Inflammatory macrophage treated with lipopolysaccharide for 1 hour (primary cell): ENCODE measurements at regions not wholly inside any gene's neighbourhood (a gene's known extent, or its start where the extent isn't known, plus 50 kb on each side); places are given as distances from the start of the nearest gene placed in this dataset.

Experiments used
- DNase-seq, 2 donors: peaks; one replicate each; pipeline ENCODE4 v3.0.0-alpha.2; 2020 to 2022

DNA sequence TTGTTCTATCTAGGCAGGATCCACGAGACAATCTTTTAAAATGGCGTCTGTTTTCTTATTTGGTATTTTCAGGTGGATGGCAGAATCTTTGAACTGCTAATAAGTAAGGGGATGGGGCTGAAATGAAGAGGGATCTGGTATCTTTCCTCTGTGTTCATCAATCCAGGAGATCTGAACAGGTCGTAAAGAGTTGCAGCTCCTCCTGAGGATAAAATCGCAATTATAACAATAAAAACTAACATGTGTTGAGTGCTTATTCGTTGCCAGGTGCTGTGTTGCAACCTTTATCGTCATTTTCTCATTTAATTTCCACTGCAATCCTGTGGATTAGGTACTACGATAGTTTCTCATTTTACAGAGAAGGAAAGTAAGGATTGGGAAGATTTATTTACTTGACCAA is 134.6 kb upstream of the DPYD start:
- no peak for DNase-seq

DNA sequence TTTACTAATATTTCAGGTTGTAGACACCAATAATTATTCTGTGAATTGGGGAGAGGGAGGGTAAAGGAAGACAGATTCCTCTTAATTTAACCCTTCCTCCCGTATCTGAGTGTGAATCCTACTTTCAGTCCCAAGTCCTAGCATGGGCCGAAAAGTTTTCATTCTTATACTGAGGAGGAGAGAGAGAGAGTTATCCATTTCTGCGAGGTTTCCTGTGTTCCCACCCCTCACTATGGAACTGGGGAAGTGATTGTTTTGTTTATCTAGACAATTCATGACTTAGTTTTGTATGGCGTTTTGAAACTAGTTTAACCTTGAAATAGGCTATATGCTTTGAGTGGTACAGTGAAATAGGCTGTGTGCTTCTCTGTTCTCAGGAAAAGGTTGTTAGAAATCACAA is 134.0 kb upstream of the DPYD start:
- no peak for DNase-seq

DNA sequence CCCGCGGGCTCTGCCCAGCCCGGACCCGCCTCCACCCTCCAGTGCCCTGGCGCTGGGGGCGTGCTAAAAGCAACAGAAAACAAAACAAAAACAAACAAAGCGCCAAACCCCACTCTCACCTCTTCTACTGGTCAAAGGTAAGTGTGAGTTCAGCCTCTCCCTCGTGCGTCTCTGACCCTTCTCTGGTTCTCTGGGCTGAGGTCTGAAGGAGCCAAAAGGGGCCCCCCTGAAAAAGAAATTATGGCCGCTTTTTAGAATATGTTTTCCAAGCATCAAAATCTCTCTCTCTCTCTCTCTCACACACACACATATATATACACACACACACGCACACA is 133.5 kb upstream of the DPYD start:
- DNase-seq = no peak

DNA sequence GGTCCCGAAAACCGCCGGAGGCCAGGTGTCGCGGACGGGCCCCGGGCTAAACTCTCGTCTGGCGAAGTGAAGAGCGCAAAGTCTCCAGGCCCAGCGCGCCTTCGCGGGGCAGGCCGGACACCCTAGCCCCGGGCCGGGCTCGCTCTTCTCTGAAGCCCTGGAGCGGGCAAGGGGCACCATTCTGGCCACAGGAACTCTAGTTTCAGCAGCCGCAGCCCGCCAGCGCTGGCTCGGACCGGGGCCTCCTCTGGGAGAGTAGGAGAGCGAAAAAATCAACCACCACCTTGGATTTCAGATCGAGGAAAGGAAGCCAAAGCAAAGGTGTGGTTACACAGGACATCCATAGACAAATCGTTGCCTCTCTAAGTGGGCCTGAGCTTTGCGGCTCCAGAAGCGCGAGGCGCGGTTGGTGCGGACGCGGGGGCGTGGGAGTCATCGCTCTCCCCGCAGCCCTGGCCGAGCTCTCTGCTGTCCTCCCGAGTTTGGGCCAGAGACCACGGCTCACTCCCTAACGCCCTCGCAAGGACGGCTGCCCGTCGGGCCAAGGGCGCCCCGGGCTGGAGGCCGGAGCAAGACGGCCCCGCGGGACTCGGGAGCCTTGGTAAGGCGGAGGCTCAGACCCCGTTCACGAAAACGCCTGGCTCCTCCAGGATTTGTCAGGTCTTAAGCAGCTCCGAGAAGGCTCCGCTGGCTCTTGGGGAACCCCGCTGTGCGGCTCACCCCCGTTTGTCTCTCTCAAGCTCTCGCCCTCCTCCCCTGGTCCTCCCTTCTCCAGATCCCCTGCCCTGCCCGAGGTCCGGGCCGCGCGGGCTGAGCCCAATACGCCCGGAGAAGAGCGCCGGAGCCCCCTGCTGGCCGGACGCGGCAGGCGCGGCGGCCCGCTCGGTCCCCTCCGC is 132.9 kb upstream of the DPYD start:
- peak; percentile 42 to 79 for DNase-seq

DNA sequence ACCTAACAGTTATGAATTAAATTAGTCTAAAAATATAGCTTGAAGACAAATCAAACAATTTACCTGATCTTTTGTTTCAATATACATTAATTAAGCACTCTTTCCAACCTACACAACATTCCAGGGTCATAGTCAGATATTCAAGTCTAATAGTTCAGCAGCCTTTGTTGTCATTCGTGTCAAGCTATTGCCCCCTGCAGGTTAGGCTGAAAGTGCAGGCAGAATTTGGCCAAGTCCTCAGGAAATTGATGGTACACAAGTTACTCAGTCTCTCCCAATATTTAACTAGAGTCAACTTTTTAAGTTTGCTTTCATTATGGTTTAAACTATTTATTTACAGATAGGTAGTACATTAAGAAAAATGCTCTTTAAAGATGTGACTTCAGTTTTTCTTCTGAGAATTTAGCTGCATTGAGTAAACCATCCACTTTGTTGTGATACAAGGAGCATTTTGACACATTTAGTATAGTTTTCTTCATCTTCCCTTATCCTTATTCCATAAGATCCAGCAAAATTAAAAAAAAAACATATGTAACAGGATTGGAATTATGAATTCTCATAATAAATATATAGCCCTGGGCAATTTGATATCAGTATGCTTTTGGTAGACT is 130.3 kb upstream of the DPYD start:
- peak; percentile 56 to 95 for DNase-seq

DNA sequence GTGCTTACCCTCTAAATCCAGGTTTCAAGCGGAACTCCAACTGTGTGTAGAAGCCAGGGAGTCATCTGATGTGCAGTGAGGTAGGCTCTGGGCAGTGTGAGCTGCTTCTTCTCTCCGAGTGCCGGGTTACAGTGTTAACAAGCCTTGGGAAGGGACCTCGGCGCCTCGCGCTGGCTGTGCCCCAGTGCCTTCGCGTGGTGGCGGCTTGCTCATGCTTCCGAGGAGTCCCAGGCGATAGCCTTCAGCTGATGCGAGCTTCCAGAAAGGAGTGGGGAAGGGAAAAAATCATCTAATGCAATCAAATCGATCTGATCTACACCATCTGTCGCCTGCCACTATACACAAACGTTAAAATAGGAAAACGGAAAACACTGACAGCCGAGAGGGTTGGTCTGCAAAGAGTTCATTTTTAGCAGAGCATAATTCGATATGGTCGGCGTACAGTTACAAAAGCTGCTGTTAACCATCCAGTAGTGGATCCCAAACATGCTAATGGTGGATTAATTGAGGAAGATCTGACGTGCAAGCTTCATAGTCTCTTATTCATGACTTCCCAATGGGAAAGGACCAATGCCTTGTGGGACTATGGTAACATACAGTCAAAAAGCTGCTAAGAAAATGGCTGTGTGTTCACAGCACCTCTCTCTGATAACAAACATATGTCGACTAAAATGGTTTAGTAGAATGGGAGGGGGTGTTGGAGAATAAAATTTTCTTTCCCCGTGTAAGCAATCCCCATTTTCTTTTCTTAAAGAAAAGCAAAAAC is 128.7 kb upstream of the DPYD start:
- no peak for DNase-seq

DNA sequence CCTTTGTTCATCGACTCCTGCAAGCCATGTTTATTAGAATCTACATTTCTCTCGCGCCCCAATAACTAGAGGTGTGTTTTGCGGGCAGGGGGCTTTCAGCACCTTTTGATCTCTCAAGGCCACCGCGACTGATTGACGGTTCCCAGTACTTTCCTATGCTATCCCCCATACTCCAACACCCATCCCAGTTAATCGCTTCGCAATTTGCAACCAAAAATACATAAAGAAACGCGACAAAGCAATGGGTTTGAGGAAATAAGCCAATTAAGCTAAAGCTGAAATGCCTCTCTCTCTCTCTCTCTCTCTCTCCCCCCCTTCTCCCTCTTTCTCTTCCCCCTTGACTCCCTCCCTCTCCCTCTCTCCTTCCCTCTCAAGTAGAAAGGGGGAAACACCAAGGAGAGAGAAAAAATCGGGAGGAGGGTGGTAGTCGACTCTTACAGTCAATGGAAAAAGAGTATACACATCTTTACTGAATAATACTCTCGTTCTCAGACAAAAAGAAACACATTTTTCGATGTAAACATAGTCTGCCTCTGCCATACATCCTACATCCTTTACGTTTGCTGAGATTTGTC is 128.0 kb upstream of the DPYD start:
- no peak for DNase-seq

DNA sequence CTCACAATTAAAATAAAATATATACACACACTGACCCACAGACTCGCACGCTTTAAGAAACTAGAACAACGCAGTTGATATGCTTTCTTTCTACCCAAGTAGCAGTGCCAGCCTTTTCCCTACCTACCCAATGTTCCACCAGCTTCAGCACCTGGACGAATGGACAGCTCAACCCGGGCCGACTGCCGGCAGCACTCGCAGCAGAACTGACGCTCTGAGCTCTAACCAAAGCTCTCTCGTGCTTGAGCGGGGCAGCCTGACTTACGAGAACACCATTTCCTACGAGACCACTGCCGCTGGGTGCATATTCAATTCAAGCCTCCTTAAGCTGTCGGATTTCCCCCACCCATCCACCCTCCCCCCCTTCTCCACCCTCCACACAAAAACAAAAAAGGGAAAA is 127.4 kb upstream of the DPYD start:
- DNase-seq = peak; percentile 59 to 82

DNA sequence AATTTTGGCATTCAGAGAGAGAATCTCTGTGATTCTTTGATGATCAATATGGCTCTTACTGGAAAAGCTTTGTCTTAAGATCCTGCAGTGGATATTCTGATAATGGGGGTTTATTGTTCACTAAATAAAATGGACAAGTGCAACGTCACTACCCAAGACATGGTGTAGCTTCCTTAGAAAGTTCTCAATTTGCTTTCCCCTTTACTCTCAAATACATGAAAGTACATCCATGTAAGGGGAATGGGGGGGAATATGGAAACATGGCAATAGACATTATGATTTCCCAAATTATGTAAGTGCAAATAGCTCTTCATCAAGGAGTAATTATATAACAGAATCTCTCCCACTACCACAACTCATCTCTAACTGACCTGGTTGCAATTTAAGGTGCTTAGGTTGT is 126.3 kb upstream of the DPYD start:
- DNase-seq = no peak

DNA sequence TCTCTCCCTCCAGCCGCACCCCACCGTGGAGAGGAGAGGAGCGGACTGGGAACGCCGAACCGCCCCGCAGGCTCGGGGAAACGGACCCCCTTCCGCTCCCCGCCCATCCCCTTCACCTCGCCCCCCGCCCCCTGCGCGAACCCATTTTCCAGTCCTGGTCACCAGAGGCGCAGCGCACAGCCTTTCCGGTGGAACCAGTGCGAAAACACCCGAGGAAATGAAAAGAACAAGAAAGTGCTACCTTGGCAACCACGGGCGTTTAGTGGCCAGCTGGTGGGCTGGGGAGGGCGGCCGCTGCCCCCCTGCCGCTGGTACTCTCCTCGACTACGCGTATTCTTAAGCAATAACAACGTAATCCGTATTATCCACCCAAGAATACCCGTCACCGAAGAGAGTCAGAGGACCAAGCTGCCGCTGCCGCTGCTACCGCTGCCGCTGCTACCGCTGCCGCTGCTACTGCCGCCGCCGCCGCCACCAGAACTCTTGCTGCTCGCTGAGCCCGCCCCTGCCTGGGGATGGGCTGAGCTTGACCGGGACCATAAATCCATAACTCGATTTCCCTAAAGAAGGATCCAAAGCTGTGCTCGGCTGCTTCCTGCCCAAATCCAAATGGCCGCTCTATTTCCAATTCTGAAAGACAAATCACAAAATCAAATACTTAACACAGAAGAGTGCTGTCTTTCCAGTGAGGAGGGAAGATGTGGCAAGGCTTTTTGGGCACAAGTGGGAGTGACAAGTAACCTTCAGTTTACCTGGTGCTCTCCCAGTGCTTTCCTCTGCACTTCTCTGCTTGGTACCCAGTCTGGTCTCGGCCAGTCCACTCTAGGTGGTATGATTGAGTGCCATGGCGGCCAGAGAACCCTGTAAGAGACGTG is 125.2 kb upstream of the DPYD start:
- DNase-seq = peak; percentile 24 to 33

DNA sequence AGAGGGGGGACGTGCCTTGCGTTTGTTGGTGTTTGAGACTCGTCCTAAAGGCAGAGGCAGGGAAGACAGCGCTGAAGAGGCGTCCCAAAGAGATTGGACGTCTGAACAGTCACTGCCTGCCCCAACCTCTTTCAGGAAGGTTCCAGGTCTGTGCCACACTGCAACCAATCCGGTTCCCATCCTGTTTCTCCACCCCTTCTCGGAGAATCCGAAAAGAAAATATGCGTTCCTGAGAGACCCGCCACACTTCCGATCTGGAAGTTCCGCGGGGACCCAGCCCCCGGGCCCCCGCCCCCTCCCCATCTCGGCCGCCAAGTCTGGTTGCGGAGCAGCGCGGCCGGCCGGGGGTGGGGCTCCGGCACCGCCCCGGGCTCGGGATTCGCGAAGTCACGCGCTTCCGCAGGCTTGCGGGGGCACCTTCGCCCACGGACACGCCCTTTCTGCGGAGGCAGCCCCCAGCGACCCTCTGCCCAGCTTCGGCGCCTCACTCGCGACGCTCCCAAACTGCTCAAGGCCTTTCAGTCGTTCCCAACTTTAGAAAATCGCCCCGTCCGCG is 124.5 kb upstream of the DPYD start:
- DNase-seq = peak; percentile 24 to 35

DNA sequence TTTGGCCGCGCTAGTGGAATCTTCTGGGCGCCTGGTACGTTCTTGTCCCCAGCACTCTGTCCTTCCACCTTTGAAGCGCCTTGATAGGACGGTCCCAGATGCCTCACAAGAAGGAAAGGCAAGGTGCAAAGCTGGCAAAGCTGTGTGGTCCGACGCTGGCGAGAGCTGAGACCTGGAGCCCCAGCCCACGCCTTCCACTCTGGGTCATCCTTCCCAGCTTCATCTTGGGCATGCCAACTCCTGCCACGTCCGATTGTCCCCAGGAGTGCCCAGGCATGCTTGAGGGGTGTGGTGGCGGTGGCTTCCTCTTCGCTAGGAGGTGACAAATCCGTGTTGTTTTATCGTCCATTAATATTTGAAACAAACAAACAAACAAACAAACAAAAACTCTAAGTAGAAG is 123.9 kb upstream of the DPYD start:
- no peak for DNase-seq

DNA sequence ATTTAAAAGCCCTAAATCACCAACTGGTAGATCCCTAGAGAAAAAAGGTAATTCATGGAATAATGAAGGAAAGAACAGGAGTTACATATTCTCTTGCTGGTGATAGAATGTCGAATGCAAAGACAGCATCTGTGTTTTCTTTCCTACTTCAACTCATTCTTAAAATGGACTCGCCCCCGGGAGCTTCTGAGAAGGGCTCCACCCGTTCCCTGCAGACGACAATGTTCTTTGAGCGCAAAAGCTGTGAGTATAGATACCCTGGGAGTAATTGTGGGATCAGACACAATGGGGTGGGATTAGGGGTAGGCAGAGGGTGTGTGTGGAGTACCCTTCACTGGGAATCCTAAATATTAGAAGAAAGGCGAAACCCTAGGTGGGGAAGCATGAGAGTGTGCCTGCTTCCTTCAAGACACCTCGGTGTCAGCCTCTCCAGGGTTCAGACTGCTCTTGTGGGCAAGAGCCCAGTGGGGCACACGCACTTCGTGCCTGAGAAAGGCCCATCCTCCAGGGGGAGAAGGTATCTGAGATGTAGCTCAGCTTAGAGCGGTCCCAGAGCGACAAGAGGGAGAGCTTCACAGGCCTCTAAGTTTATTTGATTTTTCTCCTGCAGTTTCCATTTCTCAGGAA is 123.3 kb upstream of the DPYD start:
- DNase-seq = no peak

DNA sequence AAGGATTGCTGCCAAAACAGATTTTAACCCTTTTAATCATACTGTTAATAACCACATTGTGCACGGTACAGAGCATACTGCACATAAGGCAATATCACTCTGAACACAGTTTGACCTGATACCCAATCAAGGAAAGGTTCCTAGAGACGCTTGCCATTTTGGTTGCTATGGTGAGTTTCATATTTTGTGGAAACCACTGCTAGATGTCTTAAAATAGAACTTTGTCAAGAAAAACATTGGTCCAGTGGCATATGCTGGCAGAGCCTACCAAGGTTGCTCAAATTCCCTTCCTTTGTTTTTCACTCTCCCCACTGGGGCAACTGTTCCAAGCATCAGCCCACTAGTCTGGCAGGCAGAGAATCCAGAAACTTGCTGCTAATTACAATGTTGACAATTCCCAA is 114.8 kb upstream of the DPYD start:
- no peak for DNase-seq

DNA sequence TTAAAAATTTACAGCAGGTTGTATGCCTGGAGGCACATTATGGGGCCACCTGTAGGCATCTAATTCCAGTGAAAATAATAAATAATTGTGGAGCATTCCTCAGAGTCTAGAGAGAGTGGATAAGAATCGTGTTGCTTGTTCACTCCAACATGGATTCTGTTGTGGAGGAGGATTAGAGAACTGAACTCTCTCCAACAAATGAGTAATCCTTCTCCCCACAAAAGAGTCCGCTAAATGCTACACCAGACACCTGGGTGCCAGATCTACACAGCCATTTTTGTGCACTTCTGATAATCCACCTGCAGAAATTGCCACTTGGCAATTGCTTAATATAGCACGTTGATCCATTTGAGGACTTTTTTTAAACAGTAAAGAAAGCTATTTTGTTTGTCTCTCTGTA is 113.7 kb upstream of the DPYD start:
- DNase-seq = no peak

DNA sequence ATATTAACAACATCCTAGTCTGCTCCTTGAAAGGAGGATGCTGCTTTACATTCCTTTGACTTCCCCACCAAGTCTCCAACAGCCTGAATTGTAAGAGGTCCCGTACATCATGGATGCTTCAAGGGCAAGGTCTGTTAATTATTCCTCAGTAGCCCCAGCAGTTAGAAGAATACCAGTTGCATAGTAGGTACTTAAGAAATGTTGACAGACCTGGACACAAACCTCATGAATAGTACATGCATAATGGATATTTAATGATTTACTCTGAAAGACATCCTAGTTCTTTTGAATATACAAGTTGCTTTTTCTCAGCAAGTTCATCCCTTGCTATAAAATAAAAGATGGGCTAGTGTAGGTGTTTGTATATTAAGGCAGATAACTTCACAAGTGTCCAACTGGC is 112.1 kb upstream of the DPYD start:
- DNase-seq = no peak

DNA sequence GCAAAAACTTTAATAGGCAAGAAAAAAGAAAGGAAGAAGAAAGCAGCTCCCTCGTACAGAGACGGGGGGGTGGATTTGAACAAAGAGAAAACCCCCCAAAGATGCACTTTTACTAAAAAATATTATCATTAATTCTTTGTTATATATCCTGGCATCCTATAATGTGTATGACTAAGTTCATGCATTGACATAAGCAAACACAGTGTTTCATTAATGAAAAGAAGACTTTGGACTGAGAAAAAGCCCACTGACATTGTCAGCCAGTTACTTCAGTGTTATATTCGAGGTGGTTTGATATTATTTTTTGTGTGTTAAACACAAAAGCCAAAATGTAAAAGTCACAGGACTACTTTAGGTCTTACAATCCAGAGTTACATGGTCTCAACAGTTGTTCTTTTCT is 110.1 kb upstream of the DPYD start:
- no peak for DNase-seq

DNA sequence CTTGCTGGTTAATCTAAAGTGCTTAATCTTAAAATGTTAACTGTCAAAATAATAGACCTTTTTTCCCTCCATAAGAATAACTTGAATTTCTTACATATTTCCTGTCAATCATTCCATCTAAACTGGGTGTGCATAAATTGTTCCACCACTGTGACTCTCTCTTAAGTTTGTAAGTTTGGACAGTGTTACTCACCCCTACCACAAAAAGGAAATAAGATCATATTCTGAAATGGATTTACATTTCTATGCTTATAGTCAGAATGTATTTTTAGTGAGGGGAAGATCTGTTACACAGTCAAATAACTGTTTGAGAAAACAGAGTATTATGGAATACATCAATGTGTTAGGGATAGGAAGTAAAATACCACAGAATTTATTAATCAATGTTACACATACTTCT is 109.6 kb upstream of the DPYD start:
- no peak for DNase-seq

DNA sequence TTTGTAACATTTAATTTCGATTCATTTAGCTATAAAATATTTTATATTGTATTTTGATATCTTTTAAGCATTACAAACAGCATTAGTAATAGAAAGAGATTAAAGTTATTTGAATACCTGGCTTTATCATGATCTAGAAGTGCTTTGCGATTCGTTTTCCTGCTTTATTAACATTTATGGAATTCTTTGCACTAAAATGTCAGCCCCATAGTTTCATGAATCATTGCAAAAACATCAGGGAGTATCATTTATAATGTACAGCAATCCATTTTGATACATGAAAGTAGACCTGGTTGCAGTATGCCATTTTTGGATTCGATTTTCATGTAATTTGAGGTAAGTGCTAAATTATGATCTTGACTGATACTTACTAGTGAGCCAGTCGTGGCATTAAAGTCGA is 108.0 kb upstream of the DPYD start:
- no peak for DNase-seq

DNA sequence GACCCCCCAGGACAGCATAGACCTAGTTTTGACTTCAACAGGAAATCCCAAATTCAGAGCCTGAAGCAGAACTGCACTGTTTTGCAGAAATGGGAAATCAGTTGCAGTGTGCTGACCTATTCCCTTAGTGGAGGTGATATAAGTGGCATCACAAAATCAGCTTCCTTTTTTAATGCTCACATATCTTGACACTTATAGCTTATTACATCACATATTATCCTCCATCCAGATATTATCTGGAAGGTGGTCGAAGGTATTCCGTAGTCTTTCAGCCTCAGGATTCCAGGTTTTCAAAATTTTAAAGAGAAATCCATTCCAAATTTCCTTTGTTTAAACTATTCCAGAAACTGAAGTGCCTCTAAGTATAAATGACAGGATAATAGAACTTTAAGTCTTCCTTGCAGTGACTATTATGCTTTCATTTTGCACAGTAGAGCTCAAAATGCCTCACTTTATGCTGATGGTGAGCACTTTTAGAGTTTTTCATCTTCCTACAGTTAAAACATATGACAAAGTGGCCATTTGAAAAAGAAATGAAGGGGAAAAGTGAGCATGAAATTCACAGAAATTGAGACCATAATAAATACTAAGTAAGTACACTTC is 106.4 kb upstream of the DPYD start:
- no peak for DNase-seq

DNA sequence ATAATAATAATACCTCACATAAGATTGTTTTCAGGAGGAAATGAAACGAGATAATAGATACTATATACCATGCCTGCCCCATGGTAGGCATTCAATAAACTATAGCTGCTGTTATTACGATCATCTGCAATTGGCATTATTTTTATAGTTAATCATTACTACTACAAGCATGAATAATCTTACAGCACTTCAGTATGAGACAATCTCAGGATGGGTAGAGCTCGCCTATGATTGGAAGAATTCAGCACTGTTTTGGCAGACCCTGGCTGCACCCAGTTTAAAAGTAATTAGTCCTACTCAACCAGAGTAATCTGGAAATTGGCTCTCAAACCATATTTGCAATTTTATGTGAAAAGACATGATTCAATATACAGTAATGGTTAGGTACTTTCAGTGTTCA is 105.0 kb upstream of the DPYD start:
- no peak for DNase-seq
